Activated naive CD4-positive, alpha-beta T cell treated with anti-CD3 and anti-CD28 coated beads, Interleukin-2, amount 50 U/mL, for 24 hours (primary cell): ENCODE measurements at regions not wholly inside any gene's neighbourhood (a gene's known extent, or its start where the extent isn't known, plus 50 kb on each side); places are given as distances from the start of the nearest gene placed in this dataset.
"Not testable (repeated sequence)": the region's sequence is repeated elsewhere in the genome, so short reads cannot be mapped to it uniquely, and the experiment has no call there.

Source experiments
- H3K27ac Mint-ChIP-seq: one replicate; pipeline ENCODE4 v1.8.0; 2021; ENCODE audit warnings: mild to moderate bottlenecking, mixed read lengths
- H3K27me3 Mint-ChIP-seq: one replicate; pipeline ENCODE4 v1.8.0; 2021; ENCODE audit warnings: mixed read lengths
- H3K36me3 Mint-ChIP-seq: one replicate; pipeline ENCODE4 v1.8.0; 2021; ENCODE audit warnings: mixed read lengths
- H3K4me1 Mint-ChIP-seq: one replicate; pipeline ENCODE4 v1.8.0; 2021; ENCODE audit warnings: mixed read lengths
- H3K4me3 Mint-ChIP-seq: one replicate; pipeline ENCODE4 v1.8.0; 2021; ENCODE audit warnings: mild to moderate bottlenecking, mixed read lengths
- H3K9me3 Mint-ChIP-seq: one replicate; pipeline ENCODE4 v1.8.0; 2021; ENCODE audit warnings: mixed read lengths

- Mint-ChIP-seq H3K4me3 (no peak overlapping the region), H3K4me1 (no peaks in the 10 kb centered on the region), H3K27me3 (no peaks in the 10 kb centered on the region), H3K27ac (no peak overlapping the region), H3K9me3 (no peaks in the 10 kb centered on the region), H3K36me3 (no peaks in the 10 kb centered on the region)
Measured at GRCh38 chr2:239593455-239593854, 192.6 kb upstream of the HDAC4 start.

- H3K27me3 Mint-ChIP-seq, H3K9me3 Mint-ChIP-seq, H3K4me1 Mint-ChIP-seq, H3K4me3 Mint-ChIP-seq, H3K27ac Mint-ChIP-seq, H3K36me3 Mint-ChIP-seq: not testable (repeated sequence)
Measured at GRCh38 chr2:239592629-239593290, 191.9 kb upstream of the HDAC4 start.

- Mint-ChIP-seq H3K36me3 (no peaks in the 10 kb centered on the region), H3K9me3 (no peaks in the 10 kb centered on the region), H3K4me3 (no peak overlapping the region), H3K4me1 (no peaks in the 10 kb centered on the region), H3K27ac (no peak overlapping the region), H3K27me3 (no peaks in the 10 kb centered on the region)
Measured at GRCh38 chr2:239590995-239591915, 190.4 kb upstream of the HDAC4 start.

GRCh38 chr2:239590276-239590675 is 189.5 kb upstream of the HDAC4 start:
- Mint-ChIP-seq H3K4me1 (no peaks in the 10 kb centered on the region), H3K27ac (no peak overlapping the region), H3K9me3 (no peaks in the 10 kb centered on the region), H3K27me3 (no peaks in the 10 kb centered on the region), H3K36me3 (no peaks in the 10 kb centered on the region), H3K4me3 (no peak overlapping the region)

GRCh38 chr2:239589833-239590232 is 189.0 kb upstream of the HDAC4 start:
- H3K4me3 Mint-ChIP-seq, result no peak overlapping the region
- no peaks in the 10 kb centered on the region for H3K4me1 Mint-ChIP-seq
- no peaks in the 10 kb centered on the region for H3K27me3 Mint-ChIP-seq
- no peaks in the 10 kb centered on the region for H3K9me3 Mint-ChIP-seq
- no peak overlapping the region for H3K27ac Mint-ChIP-seq
- no peaks in the 10 kb centered on the region for H3K36me3 Mint-ChIP-seq

- no peaks in the 10 kb centered on the region for H3K36me3 Mint-ChIP-seq
- no peak overlapping the region for H3K27ac Mint-ChIP-seq
- H3K4me1 Mint-ChIP-seq, result no peaks in the 10 kb centered on the region
- H3K9me3 Mint-ChIP-seq, result no peaks in the 10 kb centered on the region
- H3K4me3 Mint-ChIP-seq, result no peak overlapping the region
- no peaks in the 10 kb centered on the region for H3K27me3 Mint-ChIP-seq
Measured at GRCh38 chr2:239589270-239589825, 188.5 kb upstream of the HDAC4 start.

- Mint-ChIP-seq H3K9me3 (no peaks in the 10 kb centered on the region), H3K36me3 (no peaks in the 10 kb centered on the region), H3K27me3 (no peaks in the 10 kb centered on the region), H3K4me1 (no peaks in the 10 kb centered on the region), H3K27ac (no peak overlapping the region), H3K4me3 (no peak overlapping the region)
Measured at GRCh38 chr2:239588451-239589269, 187.8 kb upstream of the HDAC4 start.

GRCh38 chr2:239587841-239588240 is 187.0 kb upstream of the HDAC4 start:
- Mint-ChIP-seq H3K36me3 (no peaks in the 10 kb centered on the region), H3K27ac (no peak overlapping the region), H3K27me3 (no peaks in the 10 kb centered on the region), H3K9me3 (no peaks in the 10 kb centered on the region), H3K4me1 (no peaks in the 10 kb centered on the region), H3K4me3 (no peak overlapping the region)

- Mint-ChIP-seq H3K4me3 (no peak overlapping the region), H3K9me3 (no peaks in the 10 kb centered on the region)
Measured at GRCh38 chr2:239587311-239587731, 186.5 kb upstream of the HDAC4 start.

GRCh38 chr2:239586651-239587310 is 186.0 kb upstream of the HDAC4 start:
- no peaks in the 10 kb centered on the region for H3K4me1 Mint-ChIP-seq
- no peak overlapping the region for H3K4me3 Mint-ChIP-seq

More at GRCh38 chr2:239587311-239587731, 186.5 kb upstream of the HDAC4 start:
- no peaks in the 10 kb centered on the region for H3K4me1 Mint-ChIP-seq
- no peaks in the 10 kb centered on the region for H3K27me3 Mint-ChIP-seq
- no peak overlapping the region for H3K27ac Mint-ChIP-seq
- H3K36me3 Mint-ChIP-seq, result no peaks in the 10 kb centered on the region

GRCh38 chr2:239585422-239585821 is 184.6 kb upstream of the HDAC4 start:
- no peak overlapping the region for H3K27ac Mint-ChIP-seq
- no peaks in the 10 kb centered on the region for H3K36me3 Mint-ChIP-seq
- no peaks in the 10 kb centered on the region for H3K4me1 Mint-ChIP-seq
- H3K4me3 Mint-ChIP-seq, result no peak overlapping the region
- H3K27me3 Mint-ChIP-seq, result no peaks in the 10 kb centered on the region
- H3K9me3 Mint-ChIP-seq, result no peaks in the 10 kb centered on the region

More at GRCh38 chr2:239586651-239587310, 186.0 kb upstream of the HDAC4 start:
- Mint-ChIP-seq H3K27ac (no peak overlapping the region), H3K27me3 (no peaks in the 10 kb centered on the region), H3K36me3 (no peaks in the 10 kb centered on the region), H3K9me3 (no peaks in the 10 kb centered on the region)

- H3K4me3 Mint-ChIP-seq, result no peak overlapping the region
- no peaks in the 10 kb centered on the region for H3K4me1 Mint-ChIP-seq
- H3K27ac Mint-ChIP-seq, result peak overlapping the region; percentile 32
- H3K27me3 Mint-ChIP-seq, result no peaks in the 10 kb centered on the region
- H3K9me3 Mint-ChIP-seq, result no peaks in the 10 kb centered on the region
- no peaks in the 10 kb centered on the region for H3K36me3 Mint-ChIP-seq
Measured at GRCh38 chr2:239584986-239585385, 184.2 kb upstream of the HDAC4 start.

- Mint-ChIP-seq H3K27ac (no peak overlapping the region), H3K36me3 (no peaks in the 10 kb centered on the region), H3K4me1 (no peaks in the 10 kb centered on the region)
Measured at GRCh38 chr2:239583879-239584859, 183.3 kb upstream of the HDAC4 start.

More at GRCh38 chr2:239583879-239584859, 183.3 kb upstream of the HDAC4 start:
- H3K4me3 Mint-ChIP-seq, result no peak overlapping the region
- no peaks in the 10 kb centered on the region for H3K27me3 Mint-ChIP-seq
- no peaks in the 10 kb centered on the region for H3K9me3 Mint-ChIP-seq
